ENCODE measurements at regions not wholly inside any gene's neighbourhood (a gene's known extent, or its start where the extent isn't known, plus 50 kb on each side); places are given as distances from the start of the nearest gene placed in this dataset.

- Histone ChIP-seq H3K27ac (ENCODE audit: low read length) (no peak overlapping the region), H3K9me2 (ENCODE audit: insufficient read depth, low read length) (no peaks in the 10 kb centered on the region), H3K9ac (ENCODE audit: low read length) (no peak overlapping the region), H2AFZ (ENCODE audit: low read depth, low read length) (no peak overlapping the region), H3K27me3 (ENCODE audit: insufficient read depth, low read depth, low read length) (no peaks in the 10 kb centered on the region), H3K79me2 (replicated peaks; ENCODE audit: insufficient read depth, low read length) (no peaks in the 10 kb centered on the region), H4K20me1 (ENCODE audit: insufficient read depth) (no peaks in the 10 kb centered on the region), H3F3A (ENCODE audit: insufficient read depth, low read length, poor library complexity, severe bottlenecking) (no peaks in the 10 kb centered on the region), H3K9me3 (ENCODE audit: low read length) (no peaks in the 10 kb centered on the region), H3K4me2 (ENCODE audit: low read length) (no peak overlapping the region), H3K4me3 (ENCODE audit: low read length) (no peak overlapping the region), H3K36me3 (ENCODE audit: insufficient read depth, low read length) (no peaks in the 10 kb centered on the region)
- TF ChIP-seq EZH2 (IDR thresholded peaks at IDR 0.05; ENCODE audit: borderline replicate concordance, insufficient read depth, low read length, poor library complexity, severe bottlenecking) (no peak), RAD21 (conservative IDR thresholded peaks at IDR 0.05) (no peak), SMC3 (conservative IDR thresholded peaks at IDR 0.05; ENCODE audit: poor library complexity) (no peak), CTCF (IDR thresholded peaks at IDR 0.05; ENCODE audit: poor library complexity, severe bottlenecking) (no peak), MXI1 (conservative IDR thresholded peaks at IDR 0.05; ENCODE audit: poor library complexity, severe bottlenecking) (no peak), EP300 (conservative IDR thresholded peaks at IDR 0.05; ENCODE audit: poor library complexity, severe bottlenecking) (no peak), TAF1 (IDR thresholded peaks at IDR 0.05; ENCODE audit: low read depth) (no peak)
These were observed 64.6 kb downstream of the CLDN17 start for GRCh38 chr21:30101967-30102366.

- Histone ChIP-seq H3K36me3 (ENCODE audit: insufficient read depth, low read length) (no peaks in the 10 kb centered on the region), H3K27ac (ENCODE audit: low read length) (no peak overlapping the region), H3K79me2 (replicated peaks; ENCODE audit: insufficient read depth, low read length) (no peaks in the 10 kb centered on the region), H3F3A (ENCODE audit: insufficient read depth, low read length, poor library complexity, severe bottlenecking) (no peaks in the 10 kb centered on the region), H2AFZ (ENCODE audit: low read depth, low read length) (no peak overlapping the region), H3K9me2 (ENCODE audit: insufficient read depth, low read length) (no peaks in the 10 kb centered on the region), H3K9ac (ENCODE audit: low read length) (no peak overlapping the region), H3K9me3 (ENCODE audit: low read length) (no peaks in the 10 kb centered on the region), H3K27me3 (ENCODE audit: insufficient read depth, low read depth, low read length) (no peaks in the 10 kb centered on the region), H4K20me1 (ENCODE audit: insufficient read depth) (no peaks in the 10 kb centered on the region), H3K4me3 (ENCODE audit: low read length) (no peak overlapping the region), H3K4me2 (ENCODE audit: low read length) (no peak overlapping the region)
- TF ChIP-seq POLR2AphosphoS5 (IDR thresholded peaks at IDR 0.05) = no peak
- no peak for TF ChIP-seq SMC3 (conservative IDR thresholded peaks at IDR 0.05; ENCODE audit: poor library complexity)
- TF ChIP-seq CTCF (IDR thresholded peaks at IDR 0.05; ENCODE audit: poor library complexity, severe bottlenecking) = no peak
- TF ChIP-seq EP300 (conservative IDR thresholded peaks at IDR 0.05; ENCODE audit: poor library complexity, severe bottlenecking) = no peak
- TF ChIP-seq TAF1 (IDR thresholded peaks at IDR 0.05; ENCODE audit: low read depth) = no peak
- TF ChIP-seq REST (IDR thresholded peaks at IDR 0.05; ENCODE audit: borderline replicate concordance) = no peak
- no peak for TF ChIP-seq MXI1 (conservative IDR thresholded peaks at IDR 0.05; ENCODE audit: poor library complexity, severe bottlenecking)
- TF ChIP-seq RAD21 (conservative IDR thresholded peaks at IDR 0.05) = no peak
- no peak for TF ChIP-seq EZH2 (IDR thresholded peaks at IDR 0.05; ENCODE audit: borderline replicate concordance, insufficient read depth, low read length, poor library complexity, severe bottlenecking)
These were observed 68.8 kb downstream of the CLDN17 start for GRCh38 chr21:30097791-30098190.
